ENCODE measurements at regions not wholly inside any gene's neighbourhood (a gene's known extent, or its start where the extent isn't known, plus 50 kb on each side); places are given as distances from the start of the nearest gene placed in this dataset.

- WGBS, 2 donors (ENCODE audit: low coverage in 1 of 2): 84% methylated on average over 11 of the region's 11 CpGs; no CpG with 5 or more reads in 1 of the 2 donors
- Histone ChIP-seq H3K4me3 (no peak overlapping the region), H3K9me3 (no peaks in the 10 kb centered on the region), H3K4me1 (no peaks in the 10 kb centered on the region), H3K36me3 (no peaks in the 10 kb centered on the region), H3K27me3 (no peaks in the 10 kb centered on the region), H3K27ac (no peak overlapping the region)
- no peak for DNase-seq
- in situ Hi-C loops (cut with MboI; ENCODE audit: low pct_ligation_motif_present in 1 of 4, low pct_unique_long_range_greater_than_20kb in 1 of 4, low sequenced_read_pairs in 3 of 4): loop anchor here in 1 of 4 donors (25.0 kb wide), 1 partner anchor 746 kb away; no protein-coding TSS in a partner anchor
- intact Hi-C loops (cut with DNase I; ENCODE audit: low total_unique reads): no loop called here
- no peak for TF ChIP-seq POLR2A (IDR thresholded peaks at IDR 0.05)
- no peak for TF ChIP-seq EP300 (IDR thresholded peaks at IDR 0.05; ENCODE audit: low read depth)
These were observed 153.5 kb upstream of the CIBAR2 start for GRCh38 chr16:85265810-85266209.

- Histone ChIP-seq H3K36me3 (no peaks in the 10 kb centered on the region), H3K4me3 (no peak overlapping the region), H3K27me3 (no peaks in the 10 kb centered on the region), H3K9me3 (no peaks in the 10 kb centered on the region), H3K27ac (no peak overlapping the region), H3K4me1 (no peaks in the 10 kb centered on the region)
- WGBS, 2 donors (ENCODE audit: low coverage in 1 of 2): 78 to 83% methylated on average over 1 to 18 of the region's 18 CpGs
- no peak for DNase-seq
- intact Hi-C loops (cut with DNase I; ENCODE audit: low total_unique reads): no loop called here
- no peak for TF ChIP-seq POLR2A (IDR thresholded peaks at IDR 0.05)
- TF ChIP-seq, protein P1, sequence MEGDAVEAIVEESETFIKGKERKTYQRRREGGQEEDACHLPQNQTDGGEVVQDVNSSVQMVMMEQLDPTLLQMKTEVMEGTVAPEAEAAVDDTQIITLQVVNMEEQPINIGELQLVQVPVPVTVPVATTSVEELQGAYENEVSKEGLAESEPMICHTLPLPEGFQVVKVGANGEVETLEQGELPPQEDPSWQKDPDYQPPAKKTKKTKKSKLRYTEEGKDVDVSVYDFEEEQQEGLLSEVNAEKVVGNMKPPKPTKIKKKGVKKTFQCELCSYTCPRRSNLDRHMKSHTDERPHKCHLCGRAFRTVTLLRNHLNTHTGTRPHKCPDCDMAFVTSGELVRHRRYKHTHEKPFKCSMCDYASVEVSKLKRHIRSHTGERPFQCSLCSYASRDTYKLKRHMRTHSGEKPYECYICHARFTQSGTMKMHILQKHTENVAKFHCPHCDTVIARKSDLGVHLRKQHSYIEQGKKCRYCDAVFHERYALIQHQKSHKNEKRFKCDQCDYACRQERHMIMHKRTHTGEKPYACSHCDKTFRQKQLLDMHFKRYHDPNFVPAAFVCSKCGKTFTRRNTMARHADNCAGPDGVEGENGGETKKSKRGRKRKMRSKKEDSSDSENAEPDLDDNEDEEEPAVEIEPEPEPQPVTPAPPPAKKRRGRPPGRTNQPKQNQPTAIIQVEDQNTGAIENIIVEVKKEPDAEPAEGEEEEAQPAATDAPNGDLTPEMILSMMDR (IDR thresholded peaks at IDR 0.05): no peak
- no peak for TF ChIP-seq EP300 (IDR thresholded peaks at IDR 0.05; ENCODE audit: low read depth)
- TF ChIP-seq POLR2AphosphoS5 (IDR thresholded peaks at IDR 0.05): no peak
- in situ Hi-C loops (cut with MboI; ENCODE audit: low pct_ligation_motif_present in 1 of 4, low pct_unique_long_range_greater_than_20kb in 1 of 4, low sequenced_read_pairs in 3 of 4): loop anchor here in 1 of 4 donors (25.0 kb wide), 1 partner anchor 745 kb away; no protein-coding TSS in a partner anchor
These were observed 154.6 kb upstream of the CIBAR2 start for GRCh38 chr16:85266857-85267256.

GRCh38 chr16:85267414-85267945 is 155.2 kb upstream of the CIBAR2 start:
- in situ Hi-C loops (cut with MboI; ENCODE audit: low pct_ligation_motif_present in 1 of 4, low pct_unique_long_range_greater_than_20kb in 1 of 4, low sequenced_read_pairs in 3 of 4): loop anchor here in 1 of 4 donors (25.0 kb wide), 1 partner anchor 745 kb away; no protein-coding TSS in a partner anchor

DNA sequence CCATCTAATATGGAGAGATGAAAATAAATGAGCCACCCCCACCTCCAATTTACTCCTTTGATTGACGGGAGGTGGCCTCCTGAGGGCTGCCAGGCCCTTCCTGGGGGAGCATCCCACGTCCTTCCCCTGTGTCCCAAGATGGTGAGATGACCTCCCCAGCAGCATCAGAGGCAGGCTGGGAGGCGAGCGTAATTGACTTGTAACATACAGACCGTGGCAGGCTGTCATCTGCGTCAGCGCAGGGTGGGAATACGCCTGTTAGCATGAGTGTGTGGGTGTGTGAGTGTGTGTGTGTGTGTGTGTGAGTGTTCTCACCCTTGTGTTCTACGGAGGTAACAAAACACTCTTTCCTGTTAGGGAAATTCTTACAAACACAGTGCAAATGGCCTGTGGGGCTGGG is 156.9 kb upstream of the CIBAR2 start:
- no peak for DNase-seq
- Histone ChIP-seq H3K27ac (no peak overlapping the region), H3K36me3 (no peaks in the 10 kb centered on the region), H3K4me1 (no peaks in the 10 kb centered on the region), H3K9me3 (no peaks in the 10 kb centered on the region), H3K4me3 (no peak overlapping the region), H3K27me3 (no peaks in the 10 kb centered on the region)
- WGBS, 2 donors (ENCODE audit: low coverage in 1 of 2): 87% methylated on average over 9 of the region's 9 CpGs; no CpG with 5 or more reads in 1 of the 2 donors
- TF ChIP-seq, protein P1 (IDR thresholded peaks at IDR 0.05): no peak
- in situ Hi-C loops (cut with MboI; ENCODE audit: low pct_ligation_motif_present in 1 of 4, low pct_unique_long_range_greater_than_20kb in 1 of 4, low sequenced_read_pairs in 3 of 4): loop anchor here in 1 of 4 donors (25.0 kb wide), 1 partner anchor 743 kb away; no protein-coding TSS in a partner anchor
- intact Hi-C loops (cut with DNase I; ENCODE audit: low total_unique reads): no loop called here

More at GRCh38 chr16:85267414-85267945, 155.2 kb upstream of the CIBAR2 start:
- no peak for TF ChIP-seq POLR2AphosphoS5 (IDR thresholded peaks at IDR 0.05)
- TF ChIP-seq EP300 (IDR thresholded peaks at IDR 0.05; ENCODE audit: low read depth): no peak
- no peak for TF ChIP-seq POLR2A (IDR thresholded peaks at IDR 0.05)
- TF ChIP-seq, protein P1 (IDR thresholded peaks at IDR 0.05): no peak
- no peak overlapping the region for H3K27ac ChIP-seq
- H3K4me1 ChIP-seq: no peaks in the 10 kb centered on the region
- intact Hi-C loops (cut with DNase I; ENCODE audit: low total_unique reads): no loop called here
- no peak for DNase-seq
- H3K36me3 ChIP-seq: no peaks in the 10 kb centered on the region
- no peaks in the 10 kb centered on the region for H3K9me3 ChIP-seq
- 87 to 88% methylated on average over 3 to 10 of the region's 10 CpGs for WGBS, 2 donors (ENCODE audit: low coverage in 1 of 2)
- no peaks in the 10 kb centered on the region for H3K27me3 ChIP-seq
- H3K4me3 ChIP-seq: no peak overlapping the region
